H9 (cell line): ENCODE measurements at regions not wholly inside any gene's neighbourhood (a gene's known extent, or its start where the extent isn't known, plus 50 kb on each side); places are given as distances from the start of the nearest gene placed in this dataset.

Experiments used
- DNase-seq: peaks from one replicate; pipeline ENCODE4 v3.0.0-alpha.2; 2017
- H2AFZ ChIP-seq: one replicate; pipeline ENCODE4 v1.6.1; 2013; ENCODE audit warnings: mild to moderate bottlenecking, low read length, control low read depth, moderate library complexity
- H2AK5ac ChIP-seq: 2 replicates; pipeline ENCODE4 v1.6.1; 2013; ENCODE audit warnings: low read length, control low read depth, mixed read lengths; ENCODE audit not compliant: insufficient read length
- H2BK120ac ChIP-seq: one replicate; pipeline ENCODE4 v1.6.1; 2013; ENCODE audit warnings: low read depth, mild to moderate bottlenecking, low read length, control low read depth, inconsistent platforms; ENCODE audit not compliant: poor library complexity, severe bottlenecking
- H2BK12ac ChIP-seq: 2 replicates; pipeline ENCODE4 v1.6.1; 2013; ENCODE audit warnings: low read length, control low read depth, mixed read lengths, low read depth; ENCODE audit not compliant: insufficient read length
- H2BK15ac ChIP-seq: 2 replicates; pipeline ENCODE4 v1.6.1; 2013; ENCODE audit warnings: low read depth, low read length, control low read depth
- H2BK20ac ChIP-seq: one replicate; pipeline ENCODE4 v1.6.1; 2013; ENCODE audit warnings: low read depth, mild to moderate bottlenecking, low read length, control low read depth, inconsistent platforms; ENCODE audit not compliant: poor library complexity, severe bottlenecking
- H2BK5ac ChIP-seq: 2 replicates; pipeline ENCODE4 v1.6.1; 2013; ENCODE audit warnings: low read length, control low read depth, mixed read lengths; ENCODE audit not compliant: insufficient read length
- H3K14ac ChIP-seq: 2 replicates; pipeline ENCODE4 v1.6.1; 2013; ENCODE audit warnings: low read length, control low read depth; ENCODE audit not compliant: insufficient read depth
- H3K18ac ChIP-seq: 2 replicates; pipeline ENCODE4 v1.6.1; 2013; ENCODE audit warnings: low read depth, mild to moderate bottlenecking, mixed read lengths, low read length, control low read depth; ENCODE audit not compliant: insufficient read length
- H3K23ac ChIP-seq: 2 replicates; pipeline ENCODE4 v1.6.1; 2013; ENCODE audit warnings: low read length, control low read depth, mixed read lengths, low read depth; ENCODE audit not compliant: insufficient read length
- H3K23me2 ChIP-seq: 2 replicates; pipeline ENCODE4 v1.6.1; 2013; ENCODE audit warnings: low read depth, mild to moderate bottlenecking, mixed read lengths, low read length, control low read depth; ENCODE audit not compliant: insufficient read length, poor library complexity, severe bottlenecking
- H3K27ac ChIP-seq: 2 replicates; pipeline ENCODE4 v1.5.1; 2013; ENCODE audit warnings: low read length, control low read depth, mixed read lengths, low read depth; ENCODE audit not compliant: insufficient read length
- H3K27me3 ChIP-seq: 2 replicates; pipeline ENCODE4 v1.6.1; 2013; ENCODE audit warnings: low read length, control low read depth, inconsistent platforms; ENCODE audit not compliant: insufficient read depth
- H3K4ac ChIP-seq: 2 replicates; pipeline ENCODE4 v1.6.1; 2013; ENCODE audit warnings: low read depth, mild to moderate bottlenecking, control low read depth, inconsistent platforms, low read length, moderate library complexity
- H3K4me1 ChIP-seq: 2 replicates; pipeline ENCODE4 v1.6.1; 2013; ENCODE audit warnings: low read length, control low read depth, inconsistent platforms; ENCODE audit not compliant: insufficient read depth
- H3K4me2 ChIP-seq: 2 replicates; pipeline ENCODE4 v1.6.1; 2013; ENCODE audit warnings: low read length, control low read depth, mixed read lengths; ENCODE audit not compliant: insufficient read length, insufficient read depth
- H3K56ac ChIP-seq: 2 replicates; pipeline ENCODE4 v1.6.1; 2013; ENCODE audit warnings: low read depth, mild to moderate bottlenecking, mixed read lengths, low read length, control low read depth; ENCODE audit not compliant: insufficient read length
- H3K79me1 ChIP-seq: 2 replicates; pipeline ENCODE4 v1.6.1; 2013; ENCODE audit warnings: low read depth, mild to moderate bottlenecking, moderate library complexity, low read length, control low read depth, inconsistent platforms; ENCODE audit not compliant: insufficient read depth, poor library complexity, severe bottlenecking
- H3K79me2 ChIP-seq: 2 replicates; pipeline ENCODE4 v1.6.1; 2013; ENCODE audit warnings: low read length, control low read depth, inconsistent platforms; ENCODE audit not compliant: insufficient read depth
- H3K9ac ChIP-seq: 2 replicates; pipeline ENCODE4 v1.6.1; 2013; ENCODE audit warnings: low read length, control low read depth, mixed read lengths; ENCODE audit not compliant: insufficient read length; ENCODE audit errors: extremely low read depth
- H3K9me3 ChIP-seq: one replicate; pipeline ENCODE4 v1.6.1; 2013; ENCODE audit warnings: low read depth, low read length, inconsistent platforms; ENCODE audit not compliant: control insufficient read depth
- H3T11ph ChIP-seq: one replicate; pipeline ENCODE4 v1.6.1; 2013; ENCODE audit warnings: mild to moderate bottlenecking, low read length, control low read depth, inconsistent platforms
- H4K20me1 ChIP-seq: one replicate; pipeline ENCODE4 v1.6.1; 2013; ENCODE audit not compliant: control insufficient read depth, insufficient read length, insufficient read depth
- H4K5ac ChIP-seq: 2 replicates; pipeline ENCODE4 v1.6.1; 2013; ENCODE audit warnings: low read depth, mild to moderate bottlenecking, mixed read lengths, low read length, control low read depth; ENCODE audit not compliant: insufficient read length
- H4K8ac ChIP-seq: replicated peaks from 2 replicates; pipeline ENCODE4 v1.6.1; 2013; ENCODE audit warnings: low read length, control low read depth, mixed read lengths, low read depth; ENCODE audit not compliant: insufficient read length
- H4K91ac ChIP-seq: 2 replicates; pipeline ENCODE4 v1.6.1; 2013; ENCODE audit warnings: low read depth, mild to moderate bottlenecking, moderate library complexity, mixed read lengths, low read length, control low read depth; ENCODE audit not compliant: insufficient read length
- H3K27ac Mint-ChIP-seq, 3 experiments: 2 replicates in 2 of 3; 3 replicates in 1 of 3; pipeline ENCODE4 v1.8.0; 2020 to 2021; ENCODE audit warnings: mixed read lengths in 3 of 3, mild to moderate bottlenecking in 1 of 3, moderate library complexity in 1 of 3
- H3K27me3 Mint-ChIP-seq: 2 replicates; pipeline ENCODE4 v1.8.0; 2021; ENCODE audit warnings: low read depth, mild to moderate bottlenecking, moderate library complexity, mixed read lengths
- H3K36me3 Mint-ChIP-seq, 3 experiments: 2 replicates in 2 of 3; 3 replicates in 1 of 3; pipeline ENCODE4 v1.8.0; 2020 to 2021; ENCODE audit warnings: low read depth in 3 of 3, mixed read lengths in 3 of 3; ENCODE audit not compliant: insufficient read depth in 1 of 3
- H3K4me1 Mint-ChIP-seq, 2 experiments: 2 replicates each; pipeline ENCODE4 v1.8.0; 2020; ENCODE audit warnings: mixed read lengths in 2 of 2
- H3K4me3 Mint-ChIP-seq, 2 experiments: 2 replicates in 1 of 2; 3 replicates in 1 of 2; pipeline ENCODE4 v1.8.0; 2020 to 2021; ENCODE audit warnings: mild to moderate bottlenecking in 2 of 2, mixed read lengths in 2 of 2, moderate library complexity in 1 of 2
- H3K9me3 Mint-ChIP-seq, 2 experiments: 2 replicates in 1 of 2; 3 replicates in 1 of 2; pipeline ENCODE4 v1.8.0; 2020; ENCODE audit warnings: mild to moderate bottlenecking in 2 of 2, mixed read lengths in 2 of 2, moderate library complexity in 1 of 2
- CTCF ChIP-seq: fragments of 200-600 bp; sonication (generic); conservative IDR thresholded peaks from 3 replicates; pipeline ENCODE4 v1.8.0; 2021; ENCODE audit warnings: antibody characterized with exemption, mild to moderate bottlenecking
- WGBS: extraction: QIAGEN DNeasy Blood & Tissue Kit; methylation state at CpG from one replicate; pipeline ENCODE4 v1.1.7; 2013; ENCODE audit warnings: missing lambda C conversion rate, low lambda C conversion rate, mixed read lengths; ENCODE audit not compliant: insufficient read length; ENCODE audit errors: extremely low coverage; 5-methylcytosine and 5-hydroxymethylcytosine counted together

- no peaks in the 10 kb centered on the region for H4K20me1 ChIP-seq
- no peak overlapping the region for H2BK120ac ChIP-seq
- no peak overlapping the region for H4K5ac ChIP-seq
- H2BK15ac ChIP-seq: no peak overlapping the region
- no peak overlapping the region for H2BK5ac ChIP-seq
- H4K91ac ChIP-seq: no peak overlapping the region
- no peak overlapping the region for H2BK12ac ChIP-seq
- no peak overlapping the region for H3K9ac ChIP-seq
- H3K27me3 ChIP-seq: no peaks in the 10 kb centered on the region
- H3K36me3 Mint-ChIP-seq: no peaks in the 10 kb centered on the region
- no peak overlapping the region for H3K4me2 ChIP-seq
- no peak overlapping the region for H2AK5ac ChIP-seq
- no peak for DNase-seq
- H3K4me3 Mint-ChIP-seq: no peak overlapping the region
- H3K23me2 ChIP-seq: no peaks in the 10 kb centered on the region
- no CpG with 5 or more reads among the region's 9 CpGs for WGBS
- peaks cover 7 to 13% of the 10 kb centered on the region in 2 experiments; a peak in 3 of 4 replicates for H3K4me1 Mint-ChIP-seq
- H2BK20ac ChIP-seq: no peak overlapping the region
- peaks cover 9% of the 10 kb centered on the region for H3K27me3 Mint-ChIP-seq
- no peaks in the 10 kb centered on the region for H3K79me2 ChIP-seq
- H3K4me1 ChIP-seq: no peaks in the 10 kb centered on the region
- H3K4ac ChIP-seq: no peak overlapping the region
- TF ChIP-seq CTCF: no peak
- no peak overlapping the region; a peak in 1 of 7 replicates for H3K27ac Mint-ChIP-seq
- no peak overlapping the region for H3K23ac ChIP-seq
- H3T11ph ChIP-seq: no peak overlapping the region
- no peak overlapping the region for H4K8ac ChIP-seq
- H3K56ac ChIP-seq: no peak overlapping the region
- H2AFZ ChIP-seq: no peak overlapping the region
- H3K27ac ChIP-seq: no peak overlapping the region
- H3K18ac ChIP-seq: no peak overlapping the region
- no peaks in the 10 kb centered on the region for H3K9me3 ChIP-seq
- H3K9me3 Mint-ChIP-seq: no peaks in the 10 kb centered on the region
- no peak overlapping the region for H3K14ac ChIP-seq
- no peaks in the 10 kb centered on the region for H3K79me1 ChIP-seq
Observed at GRCh38 chr17:74040291-74040690, 163.2 kb upstream of the RPL38 start.
